Chondrocyte (in vitro differentiated cells): ENCODE measurements at regions not wholly inside any gene's neighbourhood (a gene's known extent, or its start where the extent isn't known, plus 50 kb on each side); places are given as distances from the start of the nearest gene placed in this dataset.

Experiments used
- DNase-seq: peaks from one replicate; pipeline ENCODE4 v3.0.0; 2021; ENCODE audit warnings: mixed read lengths, low spot score
- H3K27ac Mint-ChIP-seq: one replicate; pipeline ENCODE4 v1.8.0; 2021; ENCODE audit warnings: mild to moderate bottlenecking, moderate library complexity, mixed read lengths; ENCODE audit not compliant: unreplicated experiment
- H3K27me3 Mint-ChIP-seq: 2 replicates; pipeline ENCODE4 v1.8.0; 2021; ENCODE audit warnings: low read depth, mixed read lengths
- H3K36me3 Mint-ChIP-seq: 2 replicates; pipeline ENCODE4 v1.8.0; 2021; ENCODE audit warnings: low read depth, mixed read lengths
- H3K4me1 Mint-ChIP-seq: 2 replicates; pipeline ENCODE4 v1.8.0; 2021; ENCODE audit warnings: low read depth, mild to moderate bottlenecking, mixed read lengths
- H3K4me3 Mint-ChIP-seq: one replicate; pipeline ENCODE4 v1.8.0; 2021; ENCODE audit warnings: mild to moderate bottlenecking, moderate library complexity, mixed read lengths; ENCODE audit not compliant: unreplicated experiment
- H3K9me3 Mint-ChIP-seq: 2 replicates; pipeline ENCODE4 v1.8.0; 2021; ENCODE audit warnings: low read depth, mixed read lengths
- CTCF ChIP-seq: fragments of 200-600 bp; sonication (generic); IDR thresholded peaks from 2 replicates; pipeline ENCODE4 v1.5.0; 2021; ENCODE audit warnings: antibody characterized with exemption, mild to moderate bottlenecking, moderate library complexity

GRCh38 chr6:99120641-99121040 lies 172.9 kb upstream of the FBXL4 start:
- Mint-ChIP-seq H3K36me3 (no peaks in the 10 kb centered on the region), H3K4me1 (no peaks in the 10 kb centered on the region), H3K27ac (no peak overlapping the region), H3K9me3 (no peaks in the 10 kb centered on the region), H3K27me3 (peaks cover 38% of the 10 kb centered on the region), H3K4me3 (no peak overlapping the region)
- DNase-seq, result no peak
- TF ChIP-seq CTCF, result no peak

GRCh38 chr6:99119109-99120031 lies 171.6 kb upstream of the FBXL4 start:
- no peak overlapping the region for H3K4me3 Mint-ChIP-seq
- peak; percentile 88 for TF ChIP-seq CTCF
- no peaks in the 10 kb centered on the region for H3K36me3 Mint-ChIP-seq
- peaks cover 47% of the 10 kb centered on the region for H3K27me3 Mint-ChIP-seq
- H3K4me1 Mint-ChIP-seq, result no peaks in the 10 kb centered on the region
- no peak overlapping the region for H3K27ac Mint-ChIP-seq
- H3K9me3 Mint-ChIP-seq, result no peaks in the 10 kb centered on the region
- no peak for DNase-seq

- TF ChIP-seq CTCF, result no peak
- H3K4me3 Mint-ChIP-seq, result no peak overlapping the region
- no peaks in the 10 kb centered on the region for H3K4me1 Mint-ChIP-seq
- no peaks in the 10 kb centered on the region for H3K36me3 Mint-ChIP-seq
- no peaks in the 10 kb centered on the region for H3K9me3 Mint-ChIP-seq
- DNase-seq, result no peak
- H3K27me3 Mint-ChIP-seq, result peaks cover 43% of the 10 kb centered on the region
- no peak overlapping the region for H3K27ac Mint-ChIP-seq
Measured at GRCh38 chr6:99114769-99115406, 167.1 kb upstream of the FBXL4 start.

- Mint-ChIP-seq H3K4me3 (no peak overlapping the region), H3K27ac (no peak overlapping the region), H3K27me3 (peaks cover 42% of the 10 kb centered on the region), H3K4me1 (no peaks in the 10 kb centered on the region), H3K36me3 (no peaks in the 10 kb centered on the region), H3K9me3 (peaks cover 3% of the 10 kb centered on the region)
- no peak for DNase-seq
- no peak for TF ChIP-seq CTCF
Measured at GRCh38 chr6:99111590-99111989, 163.8 kb upstream of the FBXL4 start.

- H3K4me3 Mint-ChIP-seq, result no peak overlapping the region
- H3K4me1 Mint-ChIP-seq, result no peaks in the 10 kb centered on the region
- no peaks in the 10 kb centered on the region for H3K36me3 Mint-ChIP-seq
- TF ChIP-seq CTCF, result no peak
- peaks cover 36% of the 10 kb centered on the region for H3K27me3 Mint-ChIP-seq
- no peak overlapping the region for H3K27ac Mint-ChIP-seq
- H3K9me3 Mint-ChIP-seq, result peaks cover 3% of the 10 kb centered on the region
- DNase-seq, result no peak
Measured at GRCh38 chr6:99110029-99110428, 162.3 kb upstream of the FBXL4 start.
